ENCODE measurements at regions not wholly inside any gene's neighbourhood (a gene's known extent, or its start where the extent isn't known, plus 50 kb on each side); places are given as distances from the start of the nearest gene placed in this dataset.

DNA sequence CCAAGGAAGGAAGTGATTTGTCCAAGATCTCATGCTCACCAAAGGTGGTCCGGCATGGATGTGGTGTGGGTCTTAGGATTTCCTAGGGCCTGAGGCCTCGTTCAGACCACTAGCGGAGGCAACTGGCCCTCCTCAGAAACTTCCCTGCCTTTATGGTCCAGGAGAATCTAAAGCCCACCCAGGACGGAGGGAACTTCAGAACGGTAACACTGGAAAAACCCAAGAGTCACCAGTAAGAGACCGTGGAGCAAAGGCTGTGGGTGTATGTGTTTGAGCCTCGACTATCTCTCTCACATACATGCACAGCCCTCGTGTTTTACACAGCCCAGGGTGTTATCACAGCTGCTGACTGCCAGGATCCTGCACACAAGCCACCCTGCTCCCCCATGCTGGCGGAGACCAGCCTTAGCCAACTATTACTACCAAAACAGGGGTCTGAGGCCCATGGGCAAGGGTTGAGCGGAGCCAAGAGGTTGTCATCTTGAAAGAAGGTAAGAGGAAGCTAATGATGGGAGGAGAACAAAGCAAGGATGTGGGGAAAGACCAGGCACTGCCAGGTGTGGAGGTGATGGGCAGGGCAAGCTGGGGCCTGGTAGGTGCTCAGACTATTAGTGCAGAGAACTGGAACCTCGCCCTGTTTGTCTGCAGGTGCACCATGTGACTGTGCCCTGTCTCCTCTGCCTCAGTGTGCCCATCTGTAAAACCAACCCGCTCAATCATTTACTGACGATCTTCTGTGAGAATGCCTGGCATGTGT lies 170.2 kb upstream of the ZMIZ1 start:
- DNase-seq (ENCODE audit: low read depth in 2 of 2) = no peak

DNA sequence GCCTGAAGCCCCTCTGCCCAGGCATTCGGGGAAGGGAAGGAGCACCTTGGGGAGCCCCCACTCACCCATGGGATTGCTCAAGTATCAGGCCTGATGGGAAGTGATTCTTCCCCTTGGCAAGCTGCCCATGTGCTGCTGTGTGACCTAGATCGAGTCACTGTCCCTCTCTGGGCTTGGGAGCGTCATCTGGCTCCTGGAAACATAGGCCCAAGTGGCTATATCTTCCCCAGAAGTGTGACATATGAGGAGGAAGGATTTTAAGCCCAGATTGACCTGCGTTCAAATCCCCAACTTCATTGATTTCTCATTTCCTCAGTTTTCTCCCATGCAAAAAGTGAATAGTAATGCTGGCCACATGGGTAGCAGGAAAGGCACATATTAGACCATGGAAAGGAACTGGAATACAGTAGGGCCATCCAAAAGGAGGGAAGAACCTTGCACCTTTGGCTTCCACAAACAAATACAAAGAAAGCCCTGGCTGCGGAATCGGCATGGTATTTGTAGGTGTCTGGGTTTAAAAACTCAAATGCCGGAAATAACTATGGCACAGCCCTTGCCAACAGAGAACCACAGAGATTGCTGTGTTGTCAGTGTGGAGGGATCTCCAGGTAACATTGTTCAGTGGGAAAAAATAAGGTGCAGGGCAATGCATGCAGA lies 169.5 kb upstream of the ZMIZ1 start:
- DNase-seq (ENCODE audit: low read depth in 2 of 2) = no peak

DNA sequence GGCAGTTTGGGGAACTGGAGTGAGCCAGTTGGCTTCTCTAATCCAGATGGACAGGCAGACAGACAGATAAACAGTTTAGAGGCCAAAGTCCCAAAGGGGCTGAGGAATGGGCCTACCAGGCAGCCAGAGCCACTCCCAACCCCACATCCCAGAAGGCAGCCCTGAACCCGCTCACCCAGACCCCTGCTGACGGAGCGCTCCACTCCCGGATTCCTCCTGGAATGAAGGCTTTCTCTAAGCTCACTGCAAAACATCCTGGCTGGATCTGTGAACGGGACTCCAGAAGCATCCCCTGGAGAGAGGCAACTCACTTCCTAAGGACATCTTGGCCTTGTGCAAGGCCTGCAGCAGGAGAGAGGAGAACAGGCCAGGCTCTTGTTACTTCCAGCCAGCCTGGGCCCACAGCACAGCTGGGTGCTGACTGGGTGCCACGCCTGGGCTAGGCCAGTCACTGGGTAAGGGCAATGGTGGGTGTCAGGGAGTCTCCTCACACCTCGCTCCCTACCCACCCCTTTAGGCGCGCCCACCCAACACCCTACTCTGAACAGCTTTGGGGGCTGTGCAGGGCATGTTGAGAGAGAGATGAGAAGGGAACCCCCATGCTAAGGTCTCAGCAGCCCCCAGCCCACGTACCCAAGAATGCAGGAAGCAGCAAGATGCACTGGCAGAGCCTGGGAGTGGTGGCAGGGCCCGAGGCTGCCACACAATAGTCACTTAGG lies 168.6 kb upstream of the ZMIZ1 start:
- DNase-seq (ENCODE audit: low read depth in 2 of 2) = no peak

DNA sequence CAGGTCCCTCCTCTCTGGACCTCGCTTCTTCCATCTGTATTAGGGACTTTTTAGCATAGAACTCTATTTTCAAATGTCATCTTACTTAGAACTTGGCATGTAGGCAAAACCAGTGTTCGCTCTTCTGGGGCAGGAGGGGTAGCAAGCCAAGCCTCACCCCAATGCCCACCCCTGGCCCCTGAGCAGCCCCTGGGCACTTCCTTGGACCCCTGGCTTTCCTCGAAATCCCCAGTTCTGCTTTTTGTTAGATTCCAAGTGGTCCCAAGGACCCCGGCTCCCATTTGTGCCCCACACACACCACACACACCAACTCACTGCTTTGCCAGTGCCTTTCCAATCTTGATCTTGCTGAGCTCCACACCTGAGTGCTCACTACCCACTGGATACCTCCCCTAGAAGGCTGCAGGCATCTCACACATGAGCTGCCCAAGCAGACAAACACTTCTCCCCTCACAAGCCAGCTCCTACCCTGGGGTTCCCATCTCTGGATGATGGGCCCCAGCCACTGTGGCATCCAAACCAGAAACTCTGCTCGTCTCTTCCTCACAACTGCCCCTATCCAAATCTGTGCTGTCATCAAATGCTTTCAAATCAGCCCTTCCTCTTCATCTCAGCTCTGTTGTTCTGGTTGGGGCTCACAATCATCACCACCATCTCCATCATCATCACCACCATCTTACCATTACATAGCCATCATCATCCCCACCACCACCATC lies 167.9 kb upstream of the ZMIZ1 start:
- no peak for DNase-seq (ENCODE audit: low read depth in 2 of 2)

DNA sequence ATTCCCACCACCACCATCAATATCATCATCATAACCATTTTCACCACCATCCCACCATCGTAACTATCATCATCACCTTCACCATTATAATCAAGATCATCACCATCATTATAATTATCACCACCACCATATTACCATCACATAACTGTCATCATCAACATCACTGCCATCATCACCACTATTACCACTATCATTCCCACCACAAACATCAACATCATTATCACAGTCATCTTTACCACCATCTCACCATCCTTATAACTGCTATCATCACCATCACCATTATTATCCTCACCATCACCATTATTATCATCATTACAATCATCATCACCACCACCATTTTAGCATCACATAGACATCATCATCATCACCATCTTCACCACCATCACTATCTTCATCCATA lies 167.1 kb upstream of the ZMIZ1 start:
- DNase-seq (ENCODE audit: low read depth in 2 of 2) = no peak

DNA sequence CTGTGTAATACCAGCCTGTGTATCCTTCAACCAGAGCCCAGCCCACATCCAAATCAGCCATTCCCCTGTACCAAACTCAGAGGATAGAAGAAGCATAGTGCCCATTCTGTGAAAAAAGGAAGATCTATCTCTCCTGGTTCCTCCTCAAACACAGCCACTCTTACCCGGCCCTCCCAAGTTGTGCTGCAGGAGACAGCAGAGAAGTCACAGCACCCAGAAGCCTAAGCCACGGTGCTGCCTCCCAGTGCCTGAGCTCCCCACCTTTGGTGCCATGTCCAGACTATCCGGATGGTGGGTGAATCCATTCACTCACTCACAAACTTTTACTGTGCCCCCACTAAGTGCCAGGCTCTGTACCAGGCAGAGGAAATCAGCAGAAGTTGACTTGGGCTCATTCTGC lies 166.0 kb upstream of the ZMIZ1 start:
- DNase-seq (ENCODE audit: low read depth in 2 of 2) = no peak

DNA sequence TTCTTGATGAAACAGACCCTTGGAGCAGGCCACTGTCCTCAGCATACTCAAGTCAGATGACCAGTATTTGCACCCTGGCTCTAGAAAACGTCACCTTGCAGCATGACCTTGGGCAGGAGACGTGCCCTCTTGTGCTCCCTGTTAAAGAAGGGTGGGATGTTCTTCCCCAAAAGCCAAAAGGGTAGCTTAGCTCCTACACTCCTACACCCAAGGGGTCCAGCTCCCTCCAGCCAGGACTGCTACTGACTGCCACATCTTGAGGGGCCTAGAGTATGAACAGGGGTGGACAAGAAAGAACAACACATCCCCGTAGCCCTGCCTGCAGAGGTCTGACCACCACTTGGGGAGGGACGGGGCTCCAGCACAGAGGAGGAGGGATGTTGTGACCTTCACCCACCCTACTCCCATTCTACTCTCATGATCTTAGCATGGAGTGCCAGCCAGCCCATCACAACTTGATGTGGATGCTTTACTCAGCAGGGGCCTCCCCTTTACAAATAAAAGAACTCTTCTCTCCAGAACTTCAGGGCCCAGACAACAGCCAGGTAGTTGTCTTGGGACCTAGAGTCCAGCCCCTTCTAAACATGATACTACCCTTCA lies 165.3 kb upstream of the ZMIZ1 start:
- no peak for DNase-seq (ENCODE audit: low read depth in 2 of 2)

DNA sequence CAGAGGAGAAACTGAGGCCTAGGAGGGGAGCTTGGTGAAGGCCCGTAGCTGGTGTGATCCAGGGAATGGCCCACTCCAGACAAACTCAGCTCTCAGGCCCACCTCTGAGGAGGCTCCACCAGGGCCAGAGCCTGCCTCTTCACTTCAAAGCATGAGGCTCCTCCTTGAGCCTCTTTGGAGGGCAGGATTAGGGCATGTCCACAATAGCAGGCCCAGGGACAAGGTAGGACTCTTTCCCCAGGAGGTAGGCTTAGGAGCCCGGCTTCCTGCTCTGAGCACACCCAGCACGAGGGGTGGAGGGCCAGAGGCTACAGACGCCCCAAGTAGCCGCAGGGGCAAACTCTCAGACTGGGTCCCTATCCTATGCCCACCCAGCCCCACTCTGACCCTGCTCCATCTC lies 164.6 kb upstream of the ZMIZ1 start:
- DNase-seq (ENCODE audit: low read depth in 2 of 2) = no peak

DNA sequence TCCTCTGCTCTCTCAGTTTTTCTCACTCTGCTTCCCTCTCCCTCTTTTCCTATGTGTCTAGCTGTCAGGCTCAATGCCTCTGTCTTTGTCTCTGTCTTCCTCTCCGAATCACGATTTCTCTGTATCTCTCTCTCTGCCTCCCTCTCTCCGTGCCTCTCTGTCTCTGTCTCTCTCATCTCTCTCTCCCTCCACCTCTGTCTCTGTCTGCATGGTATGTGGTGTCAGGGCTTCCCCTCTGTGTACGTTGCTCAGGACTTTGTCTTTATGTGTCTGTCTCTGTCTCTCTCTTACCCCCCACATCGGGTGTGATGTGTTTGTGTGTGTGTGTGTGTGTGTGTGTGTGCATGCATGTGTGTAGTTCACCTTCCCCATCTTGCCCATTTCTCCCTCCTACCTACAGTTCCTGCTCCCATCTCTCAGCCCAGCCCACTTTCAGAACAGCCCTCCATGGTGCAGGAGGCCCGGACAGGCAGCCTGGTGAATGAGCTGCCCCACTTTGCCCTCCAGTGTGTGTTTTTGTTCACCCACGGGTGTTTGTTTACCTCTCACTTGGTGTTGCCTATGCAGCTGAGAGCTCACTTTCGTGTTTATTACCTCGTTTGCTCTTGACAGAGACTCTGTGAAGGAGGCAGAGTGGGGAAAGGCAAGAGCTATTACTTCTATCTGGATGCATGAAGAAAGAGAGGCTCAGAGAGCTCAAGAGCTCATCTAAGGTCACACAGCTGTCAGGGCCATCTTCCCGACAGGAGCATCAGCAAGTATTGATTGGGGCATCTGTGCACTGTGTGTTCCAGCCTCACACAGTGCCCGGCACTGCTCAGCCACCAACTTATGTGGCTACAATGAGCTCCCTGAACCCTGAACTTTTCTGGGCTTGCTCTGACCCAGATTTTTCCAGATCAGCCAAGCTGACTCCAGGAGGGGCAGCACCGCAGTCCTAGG lies 163.5 kb upstream of the ZMIZ1 start:
- no peak for DNase-seq (ENCODE audit: low read depth in 2 of 2)

DNA sequence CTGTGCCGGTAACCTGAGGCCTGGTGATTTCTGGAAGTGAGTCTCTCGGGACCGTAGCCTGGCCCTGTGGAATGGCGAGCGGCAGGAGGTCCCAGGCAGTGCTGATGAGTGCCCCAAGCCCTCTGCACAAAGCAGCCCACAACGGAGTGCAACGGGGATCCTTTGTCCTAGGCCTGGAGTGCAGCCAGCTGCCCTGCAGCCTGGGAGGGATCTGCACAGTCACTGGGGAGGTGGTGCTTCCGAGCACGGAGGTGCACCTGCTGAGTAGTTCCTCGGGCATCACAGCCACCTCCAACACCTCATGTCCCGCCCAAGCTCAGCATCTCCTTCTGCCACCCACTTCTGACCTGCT lies 162.8 kb upstream of the ZMIZ1 start:
- no peak for DNase-seq (ENCODE audit: low read depth in 2 of 2)

DNA sequence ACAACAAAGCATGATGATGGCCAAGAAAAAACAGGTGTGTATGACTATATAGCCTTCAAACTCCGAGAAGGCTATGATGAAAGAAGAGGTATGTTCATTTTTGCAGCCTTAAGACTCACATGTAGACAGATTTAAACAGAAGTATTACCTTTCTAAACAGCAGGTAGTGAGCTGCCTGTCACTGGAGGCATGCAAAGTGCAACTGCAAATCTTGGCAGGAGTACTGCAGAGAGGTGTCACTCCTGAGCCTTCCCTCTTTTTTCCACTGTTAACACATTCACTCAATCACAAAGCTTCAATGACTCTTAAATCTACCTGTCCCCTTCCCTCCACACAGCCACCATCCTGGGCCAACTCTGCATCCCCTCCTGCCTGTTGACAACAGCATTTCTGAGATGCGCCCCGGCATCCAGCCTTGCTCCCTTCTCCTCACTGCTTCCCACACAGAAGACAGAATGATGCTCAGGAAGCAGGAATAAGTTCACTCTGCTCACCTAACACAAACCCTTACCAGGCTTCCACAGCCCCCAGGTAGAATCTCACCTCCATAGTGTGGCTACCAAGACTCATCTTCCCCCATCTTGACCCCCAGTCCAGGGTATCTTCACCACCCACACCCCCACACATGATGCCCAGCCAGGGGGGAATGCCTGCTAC lies 161.9 kb upstream of the ZMIZ1 start:
- no peak for DNase-seq (ENCODE audit: low read depth in 2 of 2)

DNA sequence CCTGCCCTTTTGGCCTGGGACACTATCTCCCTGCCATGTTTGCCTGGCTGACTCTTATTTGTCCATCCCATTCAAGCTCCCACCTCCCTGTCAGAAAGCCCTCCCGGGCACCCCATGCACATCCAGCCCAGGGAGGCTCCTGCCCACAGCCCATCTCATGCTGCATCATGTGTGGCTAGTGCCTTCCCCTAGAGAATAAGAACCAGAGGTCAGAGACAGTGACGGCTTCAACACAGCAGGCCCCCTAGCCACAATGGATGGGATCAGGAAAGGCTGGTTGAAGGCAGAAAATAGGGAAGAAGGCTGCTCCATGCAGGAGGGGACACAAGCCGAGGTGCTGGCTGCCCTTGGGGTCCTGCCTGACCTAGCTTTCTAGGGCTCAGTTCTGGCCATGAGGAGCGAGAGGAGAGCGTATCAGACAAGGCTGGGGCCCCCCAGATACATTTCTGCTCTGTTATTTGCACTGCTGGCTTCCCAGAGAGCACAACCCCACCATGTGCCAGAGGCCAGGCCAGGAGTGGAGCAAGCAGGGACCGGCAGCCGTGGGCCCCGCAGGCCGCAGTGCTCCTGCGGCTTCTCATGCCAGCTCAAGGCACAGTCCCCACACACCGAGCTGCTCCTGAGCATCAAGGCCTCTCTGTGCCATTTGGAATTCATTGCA lies 161.1 kb upstream of the ZMIZ1 start:
- DNase-seq (ENCODE audit: low read depth in 2 of 2) = no peak

DNA sequence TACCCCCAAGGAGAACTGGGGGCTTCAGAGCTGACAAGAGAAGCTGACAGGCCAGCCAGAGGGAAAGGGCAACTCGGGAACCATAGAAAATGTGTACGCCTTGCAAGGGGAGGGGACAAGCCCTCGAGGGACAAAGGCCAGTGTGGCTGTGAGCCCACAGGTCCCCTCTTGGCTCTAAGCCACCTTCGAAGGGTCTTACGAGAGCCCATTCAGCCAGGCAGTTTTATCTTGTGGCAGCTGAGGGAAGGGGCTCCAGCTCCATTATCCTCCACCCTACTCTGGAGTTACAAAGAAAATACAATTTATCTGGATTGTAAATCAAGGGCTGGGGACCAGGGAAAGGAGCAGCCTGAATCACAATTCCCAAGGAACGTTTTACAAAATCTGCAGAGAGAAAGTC lies 159.5 kb upstream of the ZMIZ1 start:
- DNase-seq (ENCODE audit: low read depth in 2 of 2) = no peak

DNA sequence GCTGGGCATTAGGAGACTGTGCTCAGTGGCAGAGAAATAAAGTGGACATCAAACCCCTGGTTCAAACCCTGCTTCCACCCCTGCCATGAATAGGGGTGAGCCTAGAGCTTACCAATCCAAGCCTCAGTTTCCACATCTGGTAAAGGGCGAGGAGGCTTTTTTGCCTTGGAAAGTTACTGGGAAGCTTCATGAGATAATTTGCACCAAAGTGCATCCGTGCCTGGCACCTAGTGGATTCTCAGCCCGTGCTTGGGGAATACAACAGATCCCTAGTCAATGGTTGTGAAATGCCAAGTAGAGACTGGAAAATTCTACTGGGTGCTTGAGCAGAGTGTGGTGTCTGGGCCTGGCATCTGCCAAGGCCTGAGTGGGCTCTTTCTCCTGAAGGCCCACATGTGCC lies 158.7 kb upstream of the ZMIZ1 start:
- DNase-seq (ENCODE audit: low read depth in 2 of 2) = no peak

DNA sequence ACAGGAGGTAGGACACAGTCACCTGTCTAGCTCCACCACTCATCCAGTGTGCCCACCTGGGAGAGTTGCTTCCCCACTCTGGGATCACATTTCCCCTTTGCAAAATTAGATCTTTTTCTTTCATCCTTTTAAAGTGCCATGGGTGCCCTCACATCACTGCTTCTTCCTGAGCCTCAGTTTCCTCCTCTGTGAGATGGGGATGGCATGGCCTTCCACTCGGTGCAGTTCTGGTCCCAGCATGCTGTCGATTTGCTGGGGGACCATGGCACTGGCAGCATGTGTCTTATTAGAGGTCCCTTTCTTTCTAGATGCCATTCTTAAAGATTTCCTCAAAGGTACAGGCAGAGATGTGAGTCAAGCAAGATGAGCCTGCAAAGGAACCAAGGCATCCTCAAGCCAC lies 158.3 kb upstream of the ZMIZ1 start:
- no peak for DNase-seq (ENCODE audit: low read depth in 2 of 2)

DNA sequence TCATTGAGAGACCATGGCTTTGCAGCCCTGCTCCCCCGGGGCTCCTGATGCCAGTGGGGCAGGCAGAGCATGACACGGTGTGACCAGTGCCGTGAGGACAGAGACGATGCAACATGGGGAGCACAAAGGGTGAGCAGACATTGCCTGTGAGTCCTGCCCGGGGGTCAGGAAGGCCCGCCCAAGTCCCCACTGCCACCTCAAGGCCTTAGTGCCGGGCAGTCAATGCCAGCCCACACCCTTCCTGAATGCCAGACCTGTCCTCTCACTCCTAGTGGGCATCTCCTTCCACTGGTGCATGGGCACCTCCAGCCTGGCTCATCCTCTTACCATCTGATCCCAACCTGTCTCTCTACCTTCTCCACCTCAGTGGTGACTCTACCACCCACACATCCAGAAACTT lies 157.9 kb upstream of the ZMIZ1 start:
- no peak for DNase-seq (ENCODE audit: low read depth in 2 of 2)

DNA sequence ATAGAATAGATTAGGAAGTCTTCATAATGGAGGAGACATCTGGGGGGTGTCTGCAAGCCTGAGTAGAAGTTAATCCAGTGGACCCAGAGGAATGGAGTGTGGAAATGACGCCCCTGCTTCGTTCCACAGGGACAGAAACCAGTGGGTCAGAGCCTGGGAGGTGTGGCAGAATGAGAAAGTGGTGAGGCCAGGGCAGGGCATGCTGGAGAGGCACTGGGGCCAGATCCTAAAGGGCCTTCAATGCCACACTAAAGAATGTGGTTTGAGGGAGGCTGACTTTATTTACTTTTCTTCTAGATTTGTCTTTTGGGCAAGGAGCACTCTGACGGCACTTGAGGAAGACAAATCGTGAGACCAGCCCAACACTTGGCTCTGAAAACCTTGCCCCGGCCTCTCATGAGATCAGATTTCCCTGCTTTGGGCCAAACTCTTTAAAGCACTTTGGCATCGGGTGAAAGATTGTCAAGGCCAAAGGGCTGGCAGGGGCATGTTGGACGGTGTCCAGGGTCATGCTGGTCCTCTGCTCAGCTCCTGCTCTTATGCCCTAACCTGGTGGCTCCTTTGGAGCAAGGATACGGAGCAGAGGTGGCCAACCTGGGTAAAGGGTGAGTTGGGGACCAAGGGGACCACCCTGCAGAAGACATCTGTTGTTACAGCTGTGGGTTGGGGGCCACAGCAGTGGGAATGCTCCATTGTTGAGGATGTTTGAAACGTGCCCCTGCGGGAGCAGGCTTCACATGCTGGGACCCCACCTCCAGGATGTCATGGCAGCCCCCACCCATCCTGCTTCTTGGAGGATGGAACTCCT lies 157.0 kb upstream of the ZMIZ1 start:
- no peak for DNase-seq (ENCODE audit: low read depth in 2 of 2)

DNA sequence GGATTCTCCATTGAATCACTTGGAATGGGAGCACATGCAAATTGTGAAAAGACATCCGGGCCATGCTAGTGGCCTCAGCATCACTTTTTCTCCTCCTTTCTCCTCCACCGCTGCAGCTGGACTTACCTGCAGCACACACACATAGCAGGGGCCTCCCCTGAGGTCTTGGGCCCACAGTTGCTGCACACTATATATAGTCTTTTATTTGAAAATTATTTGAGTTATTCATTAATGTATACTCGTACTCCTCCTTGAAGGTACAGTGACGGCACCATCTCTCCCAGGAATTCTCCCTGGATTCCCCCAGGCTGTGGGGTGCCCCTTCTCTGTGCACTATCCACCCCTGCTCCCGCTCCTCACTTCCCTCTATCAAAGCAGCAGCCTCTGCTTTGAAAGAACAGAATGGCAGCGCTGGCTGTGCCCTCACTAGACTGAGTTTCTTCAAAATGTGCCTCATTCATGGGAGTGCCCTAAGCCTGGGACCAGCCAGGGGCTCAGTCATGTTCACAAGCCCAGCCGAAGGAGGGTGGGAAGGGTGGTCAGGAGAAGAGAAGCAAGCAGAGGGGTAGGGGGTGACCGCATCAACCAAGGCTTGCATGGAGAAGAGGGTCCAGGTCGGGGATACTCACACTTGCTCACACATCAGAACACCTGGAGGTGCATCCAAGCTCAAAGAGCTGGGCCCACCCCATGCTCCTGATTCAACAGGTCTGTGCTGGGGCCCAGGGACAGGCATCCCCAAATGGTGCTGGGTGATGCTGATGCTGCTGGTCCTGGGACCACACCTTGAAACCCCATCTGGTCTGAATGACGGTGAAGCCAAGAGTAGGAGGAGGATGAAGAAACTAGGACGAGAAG lies 156.2 kb upstream of the ZMIZ1 start:
- no peak for DNase-seq (ENCODE audit: low read depth in 2 of 2)

All from stimulated activated CD8-positive, alpha-beta memory T cell treated with anti-CD3 and anti-CD28 coated beads, Interleukin-7, amount 100 ng/mL, for 1 hour (primary cell).